NCI-H460 (cell line): ENCODE measurements at regions not wholly inside any gene's neighbourhood (a gene's known extent, or its start where the extent isn't known, plus 50 kb on each side); places are given as distances from the start of the nearest gene placed in this dataset.

Source experiments
- DNase-seq: peaks from one replicate; pipeline ENCODE4 v3.0.0-alpha.2; 2016; ENCODE audit warnings: low read depth; ENCODE audit errors: extremely low read depth

DNA sequence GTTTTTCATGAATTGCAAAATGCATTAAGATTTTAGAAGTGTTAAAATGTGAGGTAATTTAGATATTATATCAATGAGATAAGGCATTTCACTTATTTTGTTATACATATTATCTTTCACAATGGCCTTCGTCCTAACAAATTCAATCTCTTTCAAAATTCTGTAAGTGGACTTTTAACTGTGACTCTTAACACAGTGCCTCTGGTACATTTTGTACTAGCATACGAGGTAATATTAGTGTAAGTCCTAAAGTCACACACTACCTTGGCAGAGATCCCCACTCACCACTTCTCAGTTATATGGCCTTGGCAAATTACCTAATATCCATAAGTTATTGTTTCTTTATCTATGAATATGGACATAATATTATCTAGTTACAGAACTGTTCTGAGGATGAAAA, 101.3 kb upstream of the SLITRK6 start:
- DNase-seq, result no peak

- no peak for DNase-seq
Observed at GRCh38 chr13:85896516-85897450, 97.6 kb upstream of the SLITRK6 start.

DNA sequence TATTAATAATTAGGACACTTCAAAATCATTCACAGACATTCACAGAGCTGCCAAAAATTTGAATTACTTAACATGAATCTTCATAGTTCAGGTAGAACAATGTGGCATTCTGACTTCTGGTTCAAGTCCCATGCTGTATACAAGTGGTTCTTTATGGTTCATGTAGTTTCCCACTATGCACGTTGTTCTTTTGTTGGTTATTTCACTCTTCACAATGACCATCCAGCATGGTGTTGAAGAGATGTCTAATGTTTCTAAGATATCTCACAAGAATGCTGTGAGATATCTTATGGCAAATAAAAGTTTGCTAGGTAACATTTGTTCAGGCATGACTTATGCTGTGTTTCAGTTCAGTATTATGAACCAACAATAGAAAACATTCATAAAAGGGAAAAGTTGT, 88.2 kb upstream of the SLITRK6 start:
- DNase-seq, result no peak

DNA sequence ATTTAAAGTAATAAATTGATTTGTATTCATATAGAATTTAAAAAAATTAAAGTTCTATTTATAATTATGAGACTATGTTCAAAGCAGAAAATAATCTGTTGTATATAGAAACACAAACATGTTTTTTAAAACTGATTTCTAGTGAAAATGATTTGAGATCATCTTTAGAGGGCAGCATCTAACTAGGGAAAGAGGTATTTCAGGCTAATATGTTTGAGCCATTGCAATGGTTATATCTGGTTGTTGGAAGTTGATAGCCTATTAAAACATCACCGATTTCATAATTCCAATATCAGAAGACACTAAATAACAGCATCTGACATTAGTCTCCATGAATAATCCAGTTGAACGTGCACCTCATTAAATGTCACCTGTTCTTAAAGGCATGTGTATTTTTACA, 79.8 kb upstream of the SLITRK6 start:
- DNase-seq, result no peak

GRCh38 chr13:85864963-85865530, 65.8 kb upstream of the SLITRK6 start:
- DNase-seq, result peak; percentile 35

GRCh38 chr13:85853901-85854663, 54.9 kb upstream of the SLITRK6 start:
- no peak for DNase-seq

- no peak for DNase-seq
Observed at GRCh38 chr13:85853161-85853894, 54.1 kb upstream of the SLITRK6 start.
